ENCODE measurements at regions not wholly inside any gene's neighbourhood (a gene's known extent, or its start where the extent isn't known, plus 50 kb on each side); places are given as distances from the start of the nearest gene placed in this dataset.
A peak's percentile ranks its signal among the peaks of the same experiment; 100 is the strongest.

GRCh38 chr12:24095245-24095644, 145.8 kb upstream of the SOX5 start:
- no peak for TF ChIP-seq CTCF (IDR thresholded peaks at IDR 0.05; ENCODE audit: insufficient read depth, low read length, severe bottlenecking)
- FAIRE-seq = no peak
- DNase-seq (ENCODE audit: low read depth) = no peak
- H3K36me3 ChIP-seq (ENCODE audit: control insufficient read depth, insufficient read depth, low read length) = no peaks in the 10 kb centered on the region
- H3K27me3 ChIP-seq (ENCODE audit: control insufficient read depth, insufficient read depth, low read length) = no peaks in the 10 kb centered on the region
- no peak overlapping the region for H3K4me3 ChIP-seq (ENCODE audit: low read depth, low read length)

GRCh38 chr12:24089510-24089890, 140.0 kb upstream of the SOX5 start:
- FAIRE-seq = no peak
- Histone ChIP-seq H3K27me3 (ENCODE audit: control insufficient read depth, insufficient read depth, low read length) (no peaks in the 10 kb centered on the region), H3K4me3 (ENCODE audit: low read depth, low read length) (no peak overlapping the region), H3K36me3 (ENCODE audit: control insufficient read depth, insufficient read depth, low read length) (no peaks in the 10 kb centered on the region)
- no peak for TF ChIP-seq CTCF (IDR thresholded peaks at IDR 0.05; ENCODE audit: insufficient read depth, low read length, severe bottlenecking)
- no peak for DNase-seq (ENCODE audit: low read depth)

GRCh38 chr12:24088751-24089509, 139.5 kb upstream of the SOX5 start:
- Histone ChIP-seq H3K4me3 (ENCODE audit: low read depth, low read length) (no peak overlapping the region), H3K36me3 (ENCODE audit: control insufficient read depth, insufficient read depth, low read length) (no peaks in the 10 kb centered on the region), H3K27me3 (ENCODE audit: control insufficient read depth, insufficient read depth, low read length) (no peaks in the 10 kb centered on the region)
- FAIRE-seq = no peak
- no peak for TF ChIP-seq CTCF (IDR thresholded peaks at IDR 0.05; ENCODE audit: insufficient read depth, low read length, severe bottlenecking)
- peak; percentile 74 for DNase-seq (ENCODE audit: low read depth)

GRCh38 chr12:24087294-24087693, 137.8 kb upstream of the SOX5 start:
- H3K27me3 ChIP-seq (ENCODE audit: control insufficient read depth, insufficient read depth, low read length) = no peaks in the 10 kb centered on the region
- FAIRE-seq = no peak
- TF ChIP-seq CTCF (IDR thresholded peaks at IDR 0.05; ENCODE audit: insufficient read depth, low read length, severe bottlenecking) = no peak

GRCh38 chr12:24084800-24085199, 135.3 kb upstream of the SOX5 start:
- DNase-seq (ENCODE audit: low read depth) (no peak), FAIRE-seq (no peak)
- H3K4me3 ChIP-seq (ENCODE audit: low read depth, low read length) = no peak overlapping the region
- H3K36me3 ChIP-seq (ENCODE audit: control insufficient read depth, insufficient read depth, low read length) = no peaks in the 10 kb centered on the region
- TF ChIP-seq CTCF (IDR thresholded peaks at IDR 0.05; ENCODE audit: insufficient read depth, low read length, severe bottlenecking) = no peak
- no peaks in the 10 kb centered on the region for H3K27me3 ChIP-seq (ENCODE audit: control insufficient read depth, insufficient read depth, low read length)

More at GRCh38 chr12:24087294-24087693, 137.8 kb upstream of the SOX5 start:
- DNase-seq (ENCODE audit: low read depth) = no peak
- H3K36me3 ChIP-seq (ENCODE audit: control insufficient read depth, insufficient read depth, low read length) = no peaks in the 10 kb centered on the region
- no peak overlapping the region for H3K4me3 ChIP-seq (ENCODE audit: low read depth, low read length)

GRCh38 chr12:24083838-24084237, 134.4 kb upstream of the SOX5 start:
- TF ChIP-seq CTCF (IDR thresholded peaks at IDR 0.05; ENCODE audit: insufficient read depth, low read length, severe bottlenecking) = no peak
- Histone ChIP-seq H3K27me3 (ENCODE audit: control insufficient read depth, insufficient read depth, low read length) (no peaks in the 10 kb centered on the region), H3K36me3 (ENCODE audit: control insufficient read depth, insufficient read depth, low read length) (no peaks in the 10 kb centered on the region), H3K4me3 (ENCODE audit: low read depth, low read length) (no peak overlapping the region)
- DNase-seq (ENCODE audit: low read depth) = no peak
- FAIRE-seq = no peak

All from bronchial epithelial cell (primary cell).